ENCODE measurements at regions not wholly inside any gene's neighbourhood (a gene's known extent, or its start where the extent isn't known, plus 50 kb on each side); places are given as distances from the start of the nearest gene placed in this dataset.
A peak's percentile ranks its signal among the peaks of the same experiment; 100 is the strongest.

DNA sequence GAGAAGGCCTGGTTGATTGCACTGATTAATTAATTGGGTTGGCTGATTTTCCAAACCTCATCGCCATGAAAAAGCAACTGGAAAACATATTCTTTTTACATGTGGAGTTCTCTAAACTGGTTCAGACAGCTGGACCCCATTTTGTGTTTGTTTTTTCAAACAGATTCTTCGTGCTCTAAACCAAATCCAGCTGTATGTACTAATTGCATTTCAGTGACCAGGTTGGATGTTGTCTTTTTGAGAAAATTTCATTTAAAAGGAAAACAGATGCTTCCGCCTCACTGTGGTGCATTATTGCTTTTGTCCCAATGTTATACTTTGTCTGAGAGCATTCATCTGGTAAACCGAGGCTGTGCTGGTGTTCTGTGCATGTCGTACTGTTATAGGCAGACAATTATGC, 67.8 kb upstream of the LNX1 start:
- WGBS, 2 donors: 86 to 87% methylated on average over 5 of the region's 5 CpGs
- TF ChIP-seq POLR2A (IDR thresholded peaks at IDR 0.05): no peak
- TF ChIP-seq, protein P1, sequence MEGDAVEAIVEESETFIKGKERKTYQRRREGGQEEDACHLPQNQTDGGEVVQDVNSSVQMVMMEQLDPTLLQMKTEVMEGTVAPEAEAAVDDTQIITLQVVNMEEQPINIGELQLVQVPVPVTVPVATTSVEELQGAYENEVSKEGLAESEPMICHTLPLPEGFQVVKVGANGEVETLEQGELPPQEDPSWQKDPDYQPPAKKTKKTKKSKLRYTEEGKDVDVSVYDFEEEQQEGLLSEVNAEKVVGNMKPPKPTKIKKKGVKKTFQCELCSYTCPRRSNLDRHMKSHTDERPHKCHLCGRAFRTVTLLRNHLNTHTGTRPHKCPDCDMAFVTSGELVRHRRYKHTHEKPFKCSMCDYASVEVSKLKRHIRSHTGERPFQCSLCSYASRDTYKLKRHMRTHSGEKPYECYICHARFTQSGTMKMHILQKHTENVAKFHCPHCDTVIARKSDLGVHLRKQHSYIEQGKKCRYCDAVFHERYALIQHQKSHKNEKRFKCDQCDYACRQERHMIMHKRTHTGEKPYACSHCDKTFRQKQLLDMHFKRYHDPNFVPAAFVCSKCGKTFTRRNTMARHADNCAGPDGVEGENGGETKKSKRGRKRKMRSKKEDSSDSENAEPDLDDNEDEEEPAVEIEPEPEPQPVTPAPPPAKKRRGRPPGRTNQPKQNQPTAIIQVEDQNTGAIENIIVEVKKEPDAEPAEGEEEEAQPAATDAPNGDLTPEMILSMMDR (IDR thresholded peaks at IDR 0.05): no peak
- Histone ChIP-seq H3K27ac (no peak overlapping the region), H3K9me3 (no peaks in the 10 kb centered on the region), H3K4me1 (peaks cover 6 to 17% of the 10 kb centered on the region in 2 donors), H3K27me3 (no peaks in the 10 kb centered on the region), H3K36me3 (no peaks in the 10 kb centered on the region), H3K4me3 (replicated peaks in 1 of 3) (no peak overlapping the region)
- no peak for DNase-seq
- intact Hi-C loops (cut with DNase I): no loop called here

DNA sequence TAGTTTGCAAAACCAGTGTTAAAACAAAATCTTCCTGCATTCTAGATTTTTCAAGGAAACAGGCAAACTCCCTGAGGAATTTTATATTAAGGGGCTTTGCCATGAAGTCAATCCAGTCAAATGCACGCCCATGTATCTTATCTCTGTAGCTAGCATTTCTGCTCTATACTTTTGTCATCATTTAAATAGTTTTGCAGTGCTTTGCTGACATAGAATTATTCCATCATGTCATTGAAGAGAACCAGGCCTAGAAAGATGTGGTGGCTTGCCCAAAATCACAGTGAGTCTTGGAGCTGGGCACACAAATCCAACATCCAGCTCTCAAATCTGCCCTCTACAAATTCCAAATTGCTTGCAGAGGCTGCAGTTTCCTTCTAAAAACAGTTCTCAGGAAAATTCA, 66.7 kb upstream of the LNX1 start:
- H3K9me3 ChIP-seq: no peaks in the 10 kb centered on the region
- intact Hi-C loops (cut with DNase I): no loop called here
- 86 to 88% methylated on average over 1 of the region's 1 CpG for WGBS, 2 donors
- no peaks in the 10 kb centered on the region for H3K36me3 ChIP-seq
- TF ChIP-seq POLR2A (IDR thresholded peaks at IDR 0.05): no peak
- TF ChIP-seq, protein P1 (IDR thresholded peaks at IDR 0.05): no peak
- H3K4me3 ChIP-seq (replicated peaks in 1 of 3): no peak overlapping the region
- H3K27ac ChIP-seq: no peak overlapping the region
- no peak for DNase-seq
- peaks cover 14 to 27% of the 10 kb centered on the region in 2 donors for H3K4me1 ChIP-seq
- no peaks in the 10 kb centered on the region for H3K27me3 ChIP-seq

DNA sequence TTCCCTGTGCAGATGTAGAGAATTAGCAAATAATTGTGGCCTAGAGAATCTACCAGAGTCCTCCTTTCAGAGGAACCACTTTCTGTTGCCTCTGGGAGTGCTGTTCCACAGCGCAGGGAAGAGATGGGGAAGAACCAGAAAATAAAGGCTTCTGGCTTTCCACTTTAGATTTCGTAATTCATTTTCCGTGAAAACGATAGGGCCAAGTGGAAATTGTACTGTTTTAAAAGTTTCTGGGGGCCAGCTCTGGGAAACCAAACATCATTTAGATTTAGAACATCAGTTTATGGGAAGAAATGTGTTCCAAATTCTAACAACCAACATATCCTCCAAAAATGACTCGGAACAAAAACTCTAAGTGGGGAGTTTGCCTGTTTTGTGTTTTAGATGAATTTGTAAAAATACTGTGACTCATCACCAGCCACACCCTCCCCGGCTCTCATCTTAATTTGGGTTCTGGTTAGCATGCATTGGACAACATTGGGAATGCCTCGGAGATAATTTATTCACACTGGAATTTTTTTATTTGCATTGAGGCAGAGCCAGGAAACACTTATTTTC, 65.2 kb upstream of the LNX1 start:
- Histone ChIP-seq H3K27ac (no peak overlapping the region), H3K9me3 (no peaks in the 10 kb centered on the region), H3K27me3 (no peaks in the 10 kb centered on the region), H3K4me1 (peaks cover 14 to 27% of the 10 kb centered on the region in 2 donors), H3K36me3 (no peaks in the 10 kb centered on the region), H3K4me3 (replicated peaks in 1 of 3) (no peak overlapping the region)
- TF ChIP-seq, protein P1 (IDR thresholded peaks at IDR 0.05): peak in 1 of 6 experiments; percentile 27
- no peak for TF ChIP-seq POLR2A (IDR thresholded peaks at IDR 0.05)
- intact Hi-C loops (cut with DNase I): no loop called here
- DNase-seq: no peak
- 80 to 82% methylated on average over 7 of the region's 7 CpGs for WGBS, 2 donors

DNA sequence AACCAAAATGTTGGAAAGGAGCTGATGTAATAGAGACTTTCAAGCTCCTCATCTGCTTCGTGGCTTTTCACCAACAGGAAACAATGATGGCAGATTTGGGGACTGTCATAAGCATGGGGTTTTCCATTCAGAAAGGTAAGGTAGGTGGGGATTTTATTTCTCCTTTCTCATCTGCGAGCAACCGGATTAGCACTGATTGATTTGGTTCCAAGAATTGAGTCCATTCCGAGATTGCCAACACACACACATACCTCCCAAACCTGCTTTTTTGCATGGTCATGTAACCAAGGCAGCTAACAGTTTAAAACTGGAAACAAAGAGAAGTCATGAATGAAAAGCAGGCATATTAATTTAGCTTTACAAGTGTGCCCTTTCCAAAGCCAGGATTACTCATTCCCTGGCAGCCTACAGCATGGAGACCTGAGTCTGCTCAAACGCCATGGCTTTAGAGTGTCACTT, 63.0 kb upstream of the LNX1 start:
- intact Hi-C loops (cut with DNase I): no loop called here
- peak in 1 of 2 donors; percentile 45 for DNase-seq
- Histone ChIP-seq H3K27me3 (no peaks in the 10 kb centered on the region), H3K4me3 (replicated peaks in 1 of 3) (no peak overlapping the region), H3K36me3 (no peaks in the 10 kb centered on the region), H3K4me1 (peaks cover 14 to 21% of the 10 kb centered on the region in 2 donors), H3K27ac (peak overlapping the region; percentile 18 to 63 (median 36)), H3K9me3 (no peaks in the 10 kb centered on the region)
- TF ChIP-seq, protein P1 (IDR thresholded peaks at IDR 0.05): no peak
- no peak for TF ChIP-seq POLR2A (IDR thresholded peaks at IDR 0.05)
- WGBS, 2 donors: 29 to 48% methylated on average over 5 of the region's 5 CpGs

DNA sequence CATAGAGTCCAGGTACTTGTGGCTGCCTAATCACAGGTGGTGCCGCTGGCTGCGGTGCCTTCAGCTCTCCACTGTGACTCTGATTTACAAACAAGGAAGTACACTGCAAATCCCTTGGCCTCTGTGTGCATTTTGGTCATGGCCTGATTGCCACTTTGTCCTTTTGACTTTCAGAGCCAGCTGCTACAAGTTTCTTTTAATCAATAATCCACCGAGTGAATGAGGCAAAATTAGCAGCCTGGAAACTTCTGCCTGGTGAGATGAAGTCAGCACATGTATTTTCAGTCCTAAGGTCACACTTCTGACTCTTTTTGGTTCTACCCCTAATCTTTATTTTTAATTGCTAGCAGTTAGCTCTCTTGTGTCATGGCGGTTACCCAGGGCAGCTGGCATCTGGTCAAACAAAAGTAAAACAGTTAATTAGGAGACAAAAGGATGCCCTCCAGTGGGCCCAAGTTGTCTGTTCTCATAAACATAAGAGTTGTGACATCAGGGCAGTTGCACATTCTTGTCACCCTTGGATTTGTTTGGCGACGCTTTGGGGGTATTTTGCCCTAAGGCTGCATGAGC, 62.3 kb upstream of the LNX1 start:
- intact Hi-C loops (cut with DNase I): no loop called here
- peaks cover 14 to 21% of the 10 kb centered on the region in 2 donors for H3K4me1 ChIP-seq
- 55 to 59% methylated on average over 6 of the region's 6 CpGs for WGBS, 2 donors

More for the DNA sequence above, 62.3 kb upstream of the LNX1 start:
- no peaks in the 10 kb centered on the region for H3K27me3 ChIP-seq
- H3K4me3 ChIP-seq (replicated peaks in 1 of 3): no peak overlapping the region
- H3K9me3 ChIP-seq: no peaks in the 10 kb centered on the region
- no peaks in the 10 kb centered on the region for H3K36me3 ChIP-seq
- TF ChIP-seq, protein P1 (IDR thresholded peaks at IDR 0.05): peak in 1 of 6 experiments; percentile 16
- no peak for TF ChIP-seq POLR2A (IDR thresholded peaks at IDR 0.05)
- DNase-seq: peak; percentile 42 to 61
- H3K27ac ChIP-seq: peak overlapping the region; percentile 12 to 63 (median 36)
